ENCODE measurements at regions not wholly inside any gene's neighbourhood (a gene's known extent, or its start where the extent isn't known, plus 50 kb on each side); places are given as distances from the start of the nearest gene placed in this dataset.

DNA sequence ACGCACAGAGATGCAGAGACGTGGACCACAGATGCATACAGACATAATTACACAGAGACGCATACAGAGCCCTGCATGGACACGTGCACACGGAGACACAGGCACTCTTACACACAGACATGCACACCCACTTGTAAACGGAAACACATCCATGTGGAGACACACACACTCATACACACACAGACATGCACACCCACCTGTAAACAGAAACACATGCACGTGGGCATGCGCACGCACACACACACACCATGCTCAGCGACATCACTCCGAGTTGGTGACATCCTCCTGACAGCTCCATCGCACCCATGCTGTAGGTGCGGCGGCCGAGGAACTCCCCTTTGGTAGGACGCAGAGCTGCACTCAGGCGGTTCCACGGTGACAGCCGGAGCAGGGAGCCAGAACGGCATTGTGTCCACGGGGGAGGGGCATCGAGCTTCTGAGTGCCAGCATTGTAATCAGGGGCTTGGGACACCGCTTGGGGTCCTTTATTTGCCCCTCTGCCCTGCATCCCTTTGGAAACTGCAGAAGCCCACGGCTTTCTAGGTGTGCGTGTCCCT lies 233.5 kb downstream of the RBFOX3 start:
- Histone ChIP-seq H3K4me3 (no peak overlapping the region), H3K9me3 (no peaks in the 10 kb centered on the region), H3K27me3 (peaks cover 0 to 95% (median 50%) of the 10 kb centered on the region in 3 donors), H3K4me1 (no peaks in the 10 kb centered on the region), H3K36me3 (no peaks in the 10 kb centered on the region), H3K27ac (no peak overlapping the region)
- 51 to 66% (median 57%) methylated on average over 20 to 25 of the region's 25 CpGs for WGBS, 5 donors
- TF ChIP-seq POLR2AphosphoS5 (IDR thresholded peaks at IDR 0.05) (no peak), EP300 (IDR thresholded peaks at IDR 0.05) (no peak), POLR2A (IDR thresholded peaks at IDR 0.05) (no peak)
- TF ChIP-seq, protein P1, sequence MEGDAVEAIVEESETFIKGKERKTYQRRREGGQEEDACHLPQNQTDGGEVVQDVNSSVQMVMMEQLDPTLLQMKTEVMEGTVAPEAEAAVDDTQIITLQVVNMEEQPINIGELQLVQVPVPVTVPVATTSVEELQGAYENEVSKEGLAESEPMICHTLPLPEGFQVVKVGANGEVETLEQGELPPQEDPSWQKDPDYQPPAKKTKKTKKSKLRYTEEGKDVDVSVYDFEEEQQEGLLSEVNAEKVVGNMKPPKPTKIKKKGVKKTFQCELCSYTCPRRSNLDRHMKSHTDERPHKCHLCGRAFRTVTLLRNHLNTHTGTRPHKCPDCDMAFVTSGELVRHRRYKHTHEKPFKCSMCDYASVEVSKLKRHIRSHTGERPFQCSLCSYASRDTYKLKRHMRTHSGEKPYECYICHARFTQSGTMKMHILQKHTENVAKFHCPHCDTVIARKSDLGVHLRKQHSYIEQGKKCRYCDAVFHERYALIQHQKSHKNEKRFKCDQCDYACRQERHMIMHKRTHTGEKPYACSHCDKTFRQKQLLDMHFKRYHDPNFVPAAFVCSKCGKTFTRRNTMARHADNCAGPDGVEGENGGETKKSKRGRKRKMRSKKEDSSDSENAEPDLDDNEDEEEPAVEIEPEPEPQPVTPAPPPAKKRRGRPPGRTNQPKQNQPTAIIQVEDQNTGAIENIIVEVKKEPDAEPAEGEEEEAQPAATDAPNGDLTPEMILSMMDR (IDR thresholded peaks at IDR 0.05) = no peak
- intact Hi-C loops (cut with DNase I; ENCODE audit: low total_unique reads) = no loop called here
- no peak for DNase-seq

DNA sequence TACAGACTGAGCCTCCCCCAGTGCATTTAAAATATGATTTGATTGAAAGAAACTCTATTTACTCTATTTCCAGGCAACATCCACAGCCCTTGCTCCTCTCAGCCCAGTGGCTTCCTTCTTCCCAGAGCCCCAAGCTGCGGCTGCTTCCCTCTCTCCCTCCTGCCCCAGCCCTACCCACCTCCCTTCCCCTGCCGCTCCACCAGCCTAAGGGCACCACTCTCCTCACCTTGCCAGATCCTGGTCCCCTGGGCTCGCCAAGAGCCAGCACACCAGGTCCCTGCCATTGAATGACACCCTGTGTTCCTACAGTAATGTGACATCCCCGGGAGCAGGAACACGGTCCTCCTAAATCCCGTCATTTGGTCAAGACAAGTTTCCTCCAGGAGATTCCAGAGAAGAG lies 236.0 kb downstream of the RBFOX3 start:
- intact Hi-C loops (cut with DNase I; ENCODE audit: low total_unique reads) = no loop called here
- WGBS, 5 donors = 47 to 63% (median 55%) methylated on average over 6 of the region's 6 CpGs
- H3K4me1 ChIP-seq = no peaks in the 10 kb centered on the region
- no peak overlapping the region for H3K27ac ChIP-seq
- peaks cover 0 to 97% (median 40%) of the 10 kb centered on the region in 3 donors for H3K27me3 ChIP-seq
- no peak for DNase-seq
- TF ChIP-seq POLR2A (IDR thresholded peaks at IDR 0.05) = no peak
- TF ChIP-seq EP300 (IDR thresholded peaks at IDR 0.05) = no peak
- TF ChIP-seq POLR2AphosphoS5 (IDR thresholded peaks at IDR 0.05) = no peak
- no peaks in the 10 kb centered on the region for H3K9me3 ChIP-seq
- H3K4me3 ChIP-seq = no peak overlapping the region
- H3K36me3 ChIP-seq = no peaks in the 10 kb centered on the region

DNA sequence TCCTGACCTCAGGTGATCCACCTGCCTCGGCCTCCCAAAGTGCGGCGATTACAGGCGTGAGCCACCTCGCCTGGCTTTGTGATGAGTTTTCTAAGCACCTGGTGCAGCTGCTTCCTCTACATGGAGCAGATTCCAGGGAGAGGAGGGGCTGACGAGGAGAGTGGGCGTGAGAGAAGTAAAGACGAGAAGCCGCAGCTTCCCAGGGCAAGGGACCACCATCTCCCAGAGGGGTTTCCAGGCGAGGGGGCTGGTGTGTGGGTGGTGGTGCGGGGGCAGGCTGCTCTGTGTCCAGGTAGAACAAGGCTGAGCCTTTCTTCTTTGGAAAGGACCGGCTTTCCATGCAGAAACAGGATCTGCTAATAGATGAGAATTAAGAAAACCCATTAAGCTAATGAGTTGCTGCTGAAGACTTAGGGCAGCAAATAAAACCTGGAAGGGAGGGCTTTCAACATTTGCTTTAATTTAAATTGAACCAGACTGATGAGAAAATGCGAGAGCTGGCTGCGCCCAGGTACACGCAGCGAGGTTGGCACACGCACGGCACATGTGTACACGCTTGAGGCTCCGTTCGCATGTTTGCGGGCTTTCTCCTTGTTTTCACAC lies 236.7 kb downstream of the RBFOX3 start:
- 68 to 73% (median 72%) methylated on average over 22 of the region's 22 CpGs for WGBS, 5 donors
- H3K27me3 ChIP-seq = peaks cover 0 to 97% (median 35%) of the 10 kb centered on the region in 3 donors
- no peak overlapping the region for H3K27ac ChIP-seq
- TF ChIP-seq POLR2A (IDR thresholded peaks at IDR 0.05) = no peak
- no peak for TF ChIP-seq POLR2AphosphoS5 (IDR thresholded peaks at IDR 0.05)
- no peak for DNase-seq
- no peak overlapping the region for H3K4me3 ChIP-seq
- H3K4me1 ChIP-seq = no peaks in the 10 kb centered on the region
- no peaks in the 10 kb centered on the region for H3K9me3 ChIP-seq
- no peaks in the 10 kb centered on the region for H3K36me3 ChIP-seq
- intact Hi-C loops (cut with DNase I; ENCODE audit: low total_unique reads) = no loop called here

DNA sequence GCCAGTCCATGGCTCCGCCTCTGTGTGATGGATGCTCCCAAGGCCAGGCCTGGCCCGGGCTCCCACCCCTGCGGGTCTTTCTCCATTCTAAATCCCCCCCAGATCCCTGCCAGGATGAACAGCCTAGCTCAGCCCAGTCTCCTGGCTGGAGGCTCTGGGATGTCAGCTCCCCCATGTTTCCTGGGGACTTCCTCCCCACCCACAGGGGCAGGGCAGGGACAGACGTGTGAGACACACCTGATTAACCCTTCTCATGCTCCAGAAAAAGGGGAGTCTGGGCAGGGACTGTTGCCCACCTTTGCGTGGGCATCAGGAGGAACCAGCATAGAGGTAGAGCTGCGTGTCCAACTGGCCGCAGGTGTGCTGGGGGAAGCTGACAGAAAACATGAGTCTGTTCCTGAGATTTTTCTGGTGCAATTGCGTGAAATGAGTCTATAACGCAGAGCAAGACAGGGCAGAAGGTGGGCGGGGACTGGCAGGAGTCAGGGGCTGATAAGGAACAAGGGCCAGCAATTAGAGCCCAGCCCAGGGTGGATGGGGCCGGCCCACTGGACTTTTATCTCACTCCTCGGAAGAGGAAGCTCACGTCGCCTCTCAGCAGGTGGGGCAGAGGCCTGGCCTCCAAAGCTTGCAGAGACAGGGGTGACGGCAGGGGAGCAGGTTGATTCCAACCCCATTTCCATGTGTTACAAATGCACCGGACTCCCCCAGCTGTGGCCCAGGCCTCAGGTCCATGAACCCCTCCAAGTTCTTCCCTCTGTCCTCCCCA lies 238.2 kb downstream of the RBFOX3 start:
- Histone ChIP-seq H3K27me3 (peaks cover 0 to 97% (median 30%) of the 10 kb centered on the region in 3 donors), H3K36me3 (no peaks in the 10 kb centered on the region), H3K9me3 (no peaks in the 10 kb centered on the region), H3K4me1 (no peaks in the 10 kb centered on the region), H3K27ac (no peak overlapping the region), H3K4me3 (no peak overlapping the region)
- intact Hi-C loops (cut with DNase I; ENCODE audit: low total_unique reads) = no loop called here
- 31 to 57% (median 36%) methylated on average over 16 of the region's 16 CpGs for WGBS, 5 donors
- DNase-seq = peak in 1 of 2 donors; percentile 52
- TF ChIP-seq POLR2A (IDR thresholded peaks at IDR 0.05) = no peak
- no peak for TF ChIP-seq EP300 (IDR thresholded peaks at IDR 0.05)
- TF ChIP-seq, protein P1 (IDR thresholded peaks at IDR 0.05) = no peak
- no peak for TF ChIP-seq POLR2AphosphoS5 (IDR thresholded peaks at IDR 0.05)

DNA sequence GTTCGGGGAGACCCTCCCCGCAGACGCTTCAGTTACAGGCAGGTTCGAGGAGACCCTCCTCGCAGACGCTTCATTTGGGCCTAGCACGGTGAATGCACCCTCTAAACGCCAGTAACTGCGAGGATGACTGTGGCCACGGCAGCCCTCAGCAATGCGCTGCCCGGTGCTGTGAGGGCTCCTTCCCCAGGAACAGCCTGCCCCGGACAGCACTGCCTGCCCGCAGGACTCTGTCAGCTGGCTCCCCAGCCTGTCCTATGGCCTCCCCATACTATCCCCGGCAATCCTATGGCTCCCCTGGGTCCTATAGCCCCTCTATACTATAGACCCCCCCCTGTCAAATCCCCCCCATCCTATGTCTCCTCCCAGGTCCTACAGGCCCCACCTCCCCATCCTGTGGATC lies 238.9 kb downstream of the RBFOX3 start:
- 59 to 77% (median 64%) methylated on average over 7 to 15 of the region's 15 CpGs for whole genome bisulfite sequencing, 5 donors
- no peaks in the 10 kb centered on the region for H3K9me3 ChIP-seq
- peaks cover 0 to 97% (median 37%) of the 10 kb centered on the region in 3 donors for H3K27me3 ChIP-seq
- intact Hi-C loops (cut with DNase I; ENCODE audit: low total_unique reads) = no loop called here
- H3K4me3 ChIP-seq = no peak overlapping the region
- H3K36me3 ChIP-seq = no peaks in the 10 kb centered on the region
- no peak for DNase-seq
- no peak for TF ChIP-seq POLR2A (IDR thresholded peaks at IDR 0.05)
- TF ChIP-seq POLR2AphosphoS5 (IDR thresholded peaks at IDR 0.05) = no peak
- TF ChIP-seq EP300 (IDR thresholded peaks at IDR 0.05) = no peak
- TF ChIP-seq, protein P1 (IDR thresholded peaks at IDR 0.05) = no peak
- H3K27ac ChIP-seq = no peak overlapping the region
- no peaks in the 10 kb centered on the region for H3K4me1 ChIP-seq
